H9 (cell line): ENCODE measurements at regions not wholly inside any gene's neighbourhood (a gene's known extent, or its start where the extent isn't known, plus 50 kb on each side); places are given as distances from the start of the nearest gene placed in this dataset.

ENCODE experiments used
- DNase-seq: peaks from one replicate; pipeline ENCODE4 v3.0.0-alpha.2; 2017
- H2AFZ ChIP-seq: one replicate; pipeline ENCODE4 v1.6.1; 2013; ENCODE audit warnings: mild to moderate bottlenecking, low read length, control low read depth, moderate library complexity
- H2AK5ac ChIP-seq: 2 replicates; pipeline ENCODE4 v1.6.1; 2013; ENCODE audit warnings: low read length, control low read depth, mixed read lengths; ENCODE audit not compliant: insufficient read length
- H2BK120ac ChIP-seq: one replicate; pipeline ENCODE4 v1.6.1; 2013; ENCODE audit warnings: low read depth, mild to moderate bottlenecking, low read length, control low read depth, inconsistent platforms; ENCODE audit not compliant: poor library complexity, severe bottlenecking
- H2BK12ac ChIP-seq: 2 replicates; pipeline ENCODE4 v1.6.1; 2013; ENCODE audit warnings: low read length, control low read depth, mixed read lengths, low read depth; ENCODE audit not compliant: insufficient read length
- H2BK15ac ChIP-seq: 2 replicates; pipeline ENCODE4 v1.6.1; 2013; ENCODE audit warnings: low read depth, low read length, control low read depth
- H2BK20ac ChIP-seq: one replicate; pipeline ENCODE4 v1.6.1; 2013; ENCODE audit warnings: low read depth, mild to moderate bottlenecking, low read length, control low read depth, inconsistent platforms; ENCODE audit not compliant: poor library complexity, severe bottlenecking
- H2BK5ac ChIP-seq: 2 replicates; pipeline ENCODE4 v1.6.1; 2013; ENCODE audit warnings: low read length, control low read depth, mixed read lengths; ENCODE audit not compliant: insufficient read length
- H3K14ac ChIP-seq: 2 replicates; pipeline ENCODE4 v1.6.1; 2013; ENCODE audit warnings: low read length, control low read depth; ENCODE audit not compliant: insufficient read depth
- H3K18ac ChIP-seq: 2 replicates; pipeline ENCODE4 v1.6.1; 2013; ENCODE audit warnings: low read depth, mild to moderate bottlenecking, mixed read lengths, low read length, control low read depth; ENCODE audit not compliant: insufficient read length
- H3K23ac ChIP-seq: 2 replicates; pipeline ENCODE4 v1.6.1; 2013; ENCODE audit warnings: low read length, control low read depth, mixed read lengths, low read depth; ENCODE audit not compliant: insufficient read length
- H3K23me2 ChIP-seq: 2 replicates; pipeline ENCODE4 v1.6.1; 2013; ENCODE audit warnings: low read depth, mild to moderate bottlenecking, mixed read lengths, low read length, control low read depth; ENCODE audit not compliant: insufficient read length, poor library complexity, severe bottlenecking
- H3K27ac ChIP-seq: 2 replicates; pipeline ENCODE4 v1.5.1; 2013; ENCODE audit warnings: low read length, control low read depth, mixed read lengths, low read depth; ENCODE audit not compliant: insufficient read length
- H3K27me3 ChIP-seq: 2 replicates; pipeline ENCODE4 v1.6.1; 2013; ENCODE audit warnings: low read length, control low read depth, inconsistent platforms; ENCODE audit not compliant: insufficient read depth
- H3K4ac ChIP-seq: 2 replicates; pipeline ENCODE4 v1.6.1; 2013; ENCODE audit warnings: low read depth, mild to moderate bottlenecking, control low read depth, inconsistent platforms, low read length, moderate library complexity
- H3K4me1 ChIP-seq: 2 replicates; pipeline ENCODE4 v1.6.1; 2013; ENCODE audit warnings: low read length, control low read depth, inconsistent platforms; ENCODE audit not compliant: insufficient read depth
- H3K4me2 ChIP-seq: 2 replicates; pipeline ENCODE4 v1.6.1; 2013; ENCODE audit warnings: low read length, control low read depth, mixed read lengths; ENCODE audit not compliant: insufficient read length, insufficient read depth
- H3K56ac ChIP-seq: 2 replicates; pipeline ENCODE4 v1.6.1; 2013; ENCODE audit warnings: low read depth, mild to moderate bottlenecking, mixed read lengths, low read length, control low read depth; ENCODE audit not compliant: insufficient read length
- H3K79me1 ChIP-seq: 2 replicates; pipeline ENCODE4 v1.6.1; 2013; ENCODE audit warnings: low read depth, mild to moderate bottlenecking, moderate library complexity, low read length, control low read depth, inconsistent platforms; ENCODE audit not compliant: insufficient read depth, poor library complexity, severe bottlenecking
- H3K79me2 ChIP-seq: 2 replicates; pipeline ENCODE4 v1.6.1; 2013; ENCODE audit warnings: low read length, control low read depth, inconsistent platforms; ENCODE audit not compliant: insufficient read depth
- H3K9ac ChIP-seq: 2 replicates; pipeline ENCODE4 v1.6.1; 2013; ENCODE audit warnings: low read length, control low read depth, mixed read lengths; ENCODE audit not compliant: insufficient read length; ENCODE audit errors: extremely low read depth
- H3K9me3 ChIP-seq: one replicate; pipeline ENCODE4 v1.6.1; 2013; ENCODE audit warnings: low read depth, low read length, inconsistent platforms; ENCODE audit not compliant: control insufficient read depth
- H3T11ph ChIP-seq: one replicate; pipeline ENCODE4 v1.6.1; 2013; ENCODE audit warnings: mild to moderate bottlenecking, low read length, control low read depth, inconsistent platforms
- H4K20me1 ChIP-seq: one replicate; pipeline ENCODE4 v1.6.1; 2013; ENCODE audit not compliant: control insufficient read depth, insufficient read length, insufficient read depth
- H4K5ac ChIP-seq: 2 replicates; pipeline ENCODE4 v1.6.1; 2013; ENCODE audit warnings: low read depth, mild to moderate bottlenecking, mixed read lengths, low read length, control low read depth; ENCODE audit not compliant: insufficient read length
- H4K8ac ChIP-seq: replicated peaks from 2 replicates; pipeline ENCODE4 v1.6.1; 2013; ENCODE audit warnings: low read length, control low read depth, mixed read lengths, low read depth; ENCODE audit not compliant: insufficient read length
- H4K91ac ChIP-seq: 2 replicates; pipeline ENCODE4 v1.6.1; 2013; ENCODE audit warnings: low read depth, mild to moderate bottlenecking, moderate library complexity, mixed read lengths, low read length, control low read depth; ENCODE audit not compliant: insufficient read length
- H3K27ac Mint-ChIP-seq, 3 experiments: 2 replicates in 2 of 3; 3 replicates in 1 of 3; pipeline ENCODE4 v1.8.0; 2020 to 2021; ENCODE audit warnings: mixed read lengths in 3 of 3, mild to moderate bottlenecking in 1 of 3, moderate library complexity in 1 of 3
- H3K27me3 Mint-ChIP-seq: 2 replicates; pipeline ENCODE4 v1.8.0; 2021; ENCODE audit warnings: low read depth, mild to moderate bottlenecking, moderate library complexity, mixed read lengths
- H3K36me3 Mint-ChIP-seq, 3 experiments: 2 replicates in 2 of 3; 3 replicates in 1 of 3; pipeline ENCODE4 v1.8.0; 2020 to 2021; ENCODE audit warnings: low read depth in 3 of 3, mixed read lengths in 3 of 3; ENCODE audit not compliant: insufficient read depth in 1 of 3
- H3K4me1 Mint-ChIP-seq, 2 experiments: 2 replicates each; pipeline ENCODE4 v1.8.0; 2020; ENCODE audit warnings: mixed read lengths in 2 of 2
- H3K4me3 Mint-ChIP-seq, 2 experiments: 2 replicates in 1 of 2; 3 replicates in 1 of 2; pipeline ENCODE4 v1.8.0; 2020 to 2021; ENCODE audit warnings: mild to moderate bottlenecking in 2 of 2, mixed read lengths in 2 of 2, moderate library complexity in 1 of 2
- H3K9me3 Mint-ChIP-seq, 2 experiments: 2 replicates in 1 of 2; 3 replicates in 1 of 2; pipeline ENCODE4 v1.8.0; 2020; ENCODE audit warnings: mild to moderate bottlenecking in 2 of 2, mixed read lengths in 2 of 2, moderate library complexity in 1 of 2
- CTCF ChIP-seq: fragments of 200-600 bp; sonication (generic); conservative IDR thresholded peaks from 3 replicates; pipeline ENCODE4 v1.8.0; 2021; ENCODE audit warnings: antibody characterized with exemption, mild to moderate bottlenecking
- WGBS: extraction: QIAGEN DNeasy Blood & Tissue Kit; methylation state at CpG from one replicate; pipeline ENCODE4 v1.1.7; 2013; ENCODE audit warnings: missing lambda C conversion rate, low lambda C conversion rate, mixed read lengths; ENCODE audit not compliant: insufficient read length; ENCODE audit errors: extremely low coverage; 5-methylcytosine and 5-hydroxymethylcytosine counted together

- H4K5ac ChIP-seq, result no peak overlapping the region
- H2AFZ ChIP-seq, result no peak overlapping the region
- H3K79me2 ChIP-seq, result no peaks in the 10 kb centered on the region
- DNase-seq, result no peak
- H3K27ac Mint-ChIP-seq, result no peak overlapping the region
- no peak overlapping the region for H4K91ac ChIP-seq
- peaks cover 13 to 14% of the 10 kb centered on the region in 2 experiments for H3K4me1 Mint-ChIP-seq
- no peaks in the 10 kb centered on the region for H3K23me2 ChIP-seq
- H3K9me3 Mint-ChIP-seq, result peaks cover 0 to 2% of the 10 kb centered on the region in 2 experiments; a peak in 2 of 5 replicates
- H3K4ac ChIP-seq, result no peak overlapping the region
- no peak overlapping the region for H3K4me2 ChIP-seq
- H3K79me1 ChIP-seq, result no peaks in the 10 kb centered on the region
- no peak overlapping the region for H4K8ac ChIP-seq
- H3K9me3 ChIP-seq, result no peaks in the 10 kb centered on the region
- H2BK12ac ChIP-seq, result no peak overlapping the region
- H3K27me3 Mint-ChIP-seq, result peaks cover 7% of the 10 kb centered on the region
- H3K36me3 Mint-ChIP-seq, result peaks cover 0 to 2% (median 0%) of the 10 kb centered on the region in 3 experiments; a peak in 2 of 7 replicates
- H3K4me1 ChIP-seq, result no peaks in the 10 kb centered on the region
- TF ChIP-seq CTCF, result no peak
- H2BK120ac ChIP-seq, result no peak overlapping the region
- H2BK5ac ChIP-seq, result no peak overlapping the region
- no peaks in the 10 kb centered on the region for H4K20me1 ChIP-seq
- no peak overlapping the region for H3T11ph ChIP-seq
- WGBS, result no CpG with 5 or more reads among the region's 2 CpGs
- no peak overlapping the region for H3K14ac ChIP-seq
- H3K9ac ChIP-seq, result no peak overlapping the region
- H3K27me3 ChIP-seq, result no peaks in the 10 kb centered on the region
- H2BK20ac ChIP-seq, result no peak overlapping the region
- no peak overlapping the region for H3K4me3 Mint-ChIP-seq
- H3K27ac ChIP-seq, result no peak overlapping the region
- H3K18ac ChIP-seq, result no peak overlapping the region
- no peak overlapping the region for H2AK5ac ChIP-seq
- no peak overlapping the region for H3K23ac ChIP-seq
- H3K56ac ChIP-seq, result no peak overlapping the region
- H2BK15ac ChIP-seq, result no peak overlapping the region
Observed at GRCh38 chr11:112812729-112813128, 148.5 kb upstream of the NCAM1 start.
